MCF 10A (cell line): ENCODE measurements at regions not wholly inside any gene's neighbourhood (a gene's known extent, or its start where the extent isn't known, plus 50 kb on each side); places are given as distances from the start of the nearest gene placed in this dataset.

Experiments used
- BruUV-seq: library from RNA; stranded (reverse); fragments of 400-500 nt; replicated peaks from 2 replicates; lab custom pipeline; 2021; lab: Mats Ljungman, UMichigan
- CTCF ChIA-PET: fragments of 300-600 bp; sonication (Branson Sonifier 250); formaldehyde crosslinking; extraction: SDS; loops from one replicate; lab custom pipeline; 2021; ENCODE audit warnings: antibody characterized with exemption, inconsistent platforms; lab: Yijun Ruan, JAX
- POLR2A ChIA-PET: fragments of 300-600, 350-650 bp; sonication (Branson Sonifier 250); formaldehyde crosslinking; extraction: SDS; loops from one replicate; lab custom pipeline; 2020; ENCODE audit warnings: antibody characterized with exemption, inconsistent platforms; lab: Yijun Ruan, JAX
- DNase-seq: peaks from one replicate; pipeline ENCODE4 v3.0.0-alpha.2; 2018; ENCODE audit not compliant: unreplicated experiment
- H3K27ac Mint-ChIP-seq: one replicate; pipeline ENCODE4 v1.8.0; 2022; ENCODE audit warnings: mild to moderate bottlenecking, low read depth, mixed read lengths; ENCODE audit not compliant: unreplicated experiment
- H3K27me3 Mint-ChIP-seq: one replicate; pipeline ENCODE4 v1.8.0; 2022; ENCODE audit warnings: mixed read lengths; ENCODE audit not compliant: insufficient read depth, unreplicated experiment
- H3K36me3 Mint-ChIP-seq: one replicate; pipeline ENCODE4 v1.8.0; 2022; ENCODE audit warnings: mild to moderate bottlenecking, moderate library complexity, mixed read lengths; ENCODE audit not compliant: insufficient read depth, unreplicated experiment
- H3K4me1 Mint-ChIP-seq: one replicate; pipeline ENCODE4 v1.8.0; 2022; ENCODE audit warnings: mixed read lengths; ENCODE audit not compliant: insufficient read depth, unreplicated experiment
- H3K4me3 Mint-ChIP-seq: one replicate; pipeline ENCODE4 v1.8.0; 2022; ENCODE audit warnings: mild to moderate bottlenecking, moderate library complexity, mixed read lengths; ENCODE audit not compliant: unreplicated experiment
- H3K9me3 Mint-ChIP-seq: one replicate; pipeline ENCODE4 v1.8.0; 2022; ENCODE audit warnings: mixed read lengths; ENCODE audit not compliant: unreplicated experiment
- intact Hi-C: fragments of 100-400 bp; cut with micrococcal nuclease; formaldehyde crosslinking; loops from 2 replicates; pipeline ENCODE4 v1.14.1; 2022
- TF ChIP-seq, protein P1 (sequence below): fragments of 200-600 bp; IDR thresholded peaks from one replicate; pipeline ENCODE4 v1.8.0; 2022; ENCODE audit warnings: antibody characterized with exemption, mild to moderate bottlenecking; ENCODE audit not compliant: unreplicated experiment

- Mint-ChIP-seq H3K4me3 (no peak overlapping the region), H3K4me1 (no peaks in the 10 kb centered on the region), H3K9me3 (no peaks in the 10 kb centered on the region), H3K27me3 (no peaks in the 10 kb centered on the region), H3K27ac (no peak overlapping the region), H3K36me3 (no peaks in the 10 kb centered on the region)
- BruUV-seq, result no TSS peak
- ChIA-PET CTCF (no interaction called here), POLR2A (no interaction called here)
- intact Hi-C loops, result no loop called here
- no peak for DNase-seq
- TF ChIP-seq, protein P1, sequence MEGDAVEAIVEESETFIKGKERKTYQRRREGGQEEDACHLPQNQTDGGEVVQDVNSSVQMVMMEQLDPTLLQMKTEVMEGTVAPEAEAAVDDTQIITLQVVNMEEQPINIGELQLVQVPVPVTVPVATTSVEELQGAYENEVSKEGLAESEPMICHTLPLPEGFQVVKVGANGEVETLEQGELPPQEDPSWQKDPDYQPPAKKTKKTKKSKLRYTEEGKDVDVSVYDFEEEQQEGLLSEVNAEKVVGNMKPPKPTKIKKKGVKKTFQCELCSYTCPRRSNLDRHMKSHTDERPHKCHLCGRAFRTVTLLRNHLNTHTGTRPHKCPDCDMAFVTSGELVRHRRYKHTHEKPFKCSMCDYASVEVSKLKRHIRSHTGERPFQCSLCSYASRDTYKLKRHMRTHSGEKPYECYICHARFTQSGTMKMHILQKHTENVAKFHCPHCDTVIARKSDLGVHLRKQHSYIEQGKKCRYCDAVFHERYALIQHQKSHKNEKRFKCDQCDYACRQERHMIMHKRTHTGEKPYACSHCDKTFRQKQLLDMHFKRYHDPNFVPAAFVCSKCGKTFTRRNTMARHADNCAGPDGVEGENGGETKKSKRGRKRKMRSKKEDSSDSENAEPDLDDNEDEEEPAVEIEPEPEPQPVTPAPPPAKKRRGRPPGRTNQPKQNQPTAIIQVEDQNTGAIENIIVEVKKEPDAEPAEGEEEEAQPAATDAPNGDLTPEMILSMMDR, result no peak
Observed at GRCh38 chr18:56197241-56197859, 441.0 kb downstream of the TXNL1 start.

- intact Hi-C loops, result no loop called here
- no TSS peak for BruUV-seq
- H3K27ac Mint-ChIP-seq, result no peak overlapping the region
- no peaks in the 10 kb centered on the region for H3K27me3 Mint-ChIP-seq
- no peaks in the 10 kb centered on the region for H3K36me3 Mint-ChIP-seq
- no peaks in the 10 kb centered on the region for H3K9me3 Mint-ChIP-seq
- ChIA-PET POLR2A (no interaction called here), CTCF (no interaction called here)
- H3K4me1 Mint-ChIP-seq, result no peaks in the 10 kb centered on the region
- TF ChIP-seq, protein P1, result no peak
- H3K4me3 Mint-ChIP-seq, result no peak overlapping the region
- no peak for DNase-seq
Observed at GRCh38 chr18:56196495-56197225, 441.7 kb downstream of the TXNL1 start.

DNA sequence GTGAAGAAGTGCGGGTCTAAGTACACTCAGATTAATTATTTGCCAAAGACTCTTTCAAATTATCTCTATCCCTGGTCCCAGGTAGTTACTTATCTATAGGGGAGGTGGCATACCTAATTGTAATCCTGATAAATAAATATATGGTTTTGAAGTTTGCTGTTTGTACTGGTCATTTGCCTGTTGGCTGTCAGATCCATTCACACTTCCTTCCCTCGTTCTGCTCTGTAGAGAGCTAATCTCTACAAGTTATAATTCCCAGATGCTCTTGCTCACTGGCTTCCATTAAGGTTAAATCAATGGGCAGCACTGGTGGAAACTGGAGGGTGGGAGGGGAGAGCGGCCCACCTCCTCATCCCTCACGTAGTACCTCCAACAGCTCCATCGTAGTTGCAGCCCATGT is 447.1 kb downstream of the TXNL1 start:
- no peak overlapping the region for H3K4me3 Mint-ChIP-seq
- no peaks in the 10 kb centered on the region for H3K27me3 Mint-ChIP-seq
- ChIA-PET CTCF (no interaction called here), POLR2A (no interaction called here)
- TF ChIP-seq, protein P1, result no peak
- no TSS peak for BruUV-seq
- H3K36me3 Mint-ChIP-seq, result no peaks in the 10 kb centered on the region
- H3K9me3 Mint-ChIP-seq, result peaks cover 4% of the 10 kb centered on the region
- DNase-seq, result no peak
- no peaks in the 10 kb centered on the region for H3K4me1 Mint-ChIP-seq
- intact Hi-C loops, result no loop called here
- H3K27ac Mint-ChIP-seq, result no peak overlapping the region

DNA sequence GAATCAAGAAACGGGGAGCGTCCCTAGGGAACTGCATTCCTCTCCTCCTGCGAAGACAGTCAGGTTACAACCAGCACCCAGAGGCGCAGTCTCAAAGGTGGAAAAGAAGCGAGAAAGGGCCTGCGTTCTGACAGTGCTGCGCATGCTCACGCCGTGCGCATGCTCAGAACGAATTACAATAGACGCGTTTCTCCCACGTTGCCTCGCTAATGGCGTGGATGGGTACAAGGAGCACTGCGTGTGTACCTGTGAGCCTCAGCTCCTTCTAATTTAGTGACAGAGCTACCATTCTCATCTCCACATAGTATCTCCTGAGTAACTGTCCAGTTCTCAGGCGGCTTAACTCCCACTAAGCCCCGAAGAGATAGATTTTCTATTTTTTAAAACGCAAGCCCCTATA is 448.8 kb downstream of the TXNL1 start:
- no peak overlapping the region for H3K4me3 Mint-ChIP-seq
- DNase-seq, result no peak
- no peaks in the 10 kb centered on the region for H3K4me1 Mint-ChIP-seq
- H3K36me3 Mint-ChIP-seq, result no peaks in the 10 kb centered on the region
- POLR2A ChIA-PET, result no interaction called here
- BruUV-seq, result no TSS peak
- TF ChIP-seq, protein P1, result no peak
- CTCF ChIA-PET, result interaction anchor here (0.5 kb wide), 1 partner anchor 332 kb away, joined by 4 read pairs; no protein-coding TSS in a partner anchor
- H3K9me3 Mint-ChIP-seq, result peaks cover 14% of the 10 kb centered on the region
- no peaks in the 10 kb centered on the region for H3K27me3 Mint-ChIP-seq
- no peak overlapping the region for H3K27ac Mint-ChIP-seq
- intact Hi-C loops, result no loop called here
